Peyer's patch (tissue), 4 donors: ENCODE measurements at regions not wholly inside any gene's neighbourhood (a gene's known extent, or its start where the extent isn't known, plus 50 kb on each side); places are given as distances from the start of the nearest gene placed in this dataset.

Experiments
- POLR2A ChIP-seq, 2 donors: fragments of 450-650 bp; IDR thresholded peaks; one replicate each; pipeline ENCODE4 v1.5.1; 2017; ENCODE audit warnings: antibody characterized with exemption in 2 of 2, mild to moderate bottlenecking in 2 of 2, moderate library complexity in 2 of 2
- TF ChIP-seq, protein P1 (sequence below), 6 experiments: fragments of 450-650 bp in 4 of 6; fragments of 200-600 bp in 2 of 6; sonication (generic) in 1 of 6; IDR thresholded peaks; one replicate each; pipeline ENCODE4 v1.5.1; 2017 to 2019; ENCODE audit warnings: antibody characterized with exemption in 6 of 6, mild to moderate bottlenecking in 3 of 6, moderate library complexity in 1 of 6

DNA sequence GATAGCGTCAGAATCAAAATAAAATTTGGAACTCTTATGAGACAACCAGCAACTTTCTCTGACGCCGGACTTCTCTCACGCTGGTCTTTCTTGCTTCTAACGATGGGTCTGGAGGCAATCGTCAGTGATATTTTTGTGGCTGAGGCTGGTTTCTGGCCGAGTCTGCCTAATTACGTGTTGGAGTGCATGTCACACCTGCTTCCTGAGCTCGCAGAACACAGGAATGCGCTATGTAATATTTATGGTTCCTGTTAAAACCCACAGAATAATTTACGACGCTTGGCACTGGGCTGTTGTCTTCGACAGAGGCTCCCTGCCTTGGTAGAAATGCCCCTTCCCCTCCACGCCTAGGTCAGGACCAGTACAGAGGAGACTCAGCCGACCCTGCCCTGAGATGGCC is 64.9 kb downstream of the NPTX2 start:
- TF ChIP-seq, protein P1, sequence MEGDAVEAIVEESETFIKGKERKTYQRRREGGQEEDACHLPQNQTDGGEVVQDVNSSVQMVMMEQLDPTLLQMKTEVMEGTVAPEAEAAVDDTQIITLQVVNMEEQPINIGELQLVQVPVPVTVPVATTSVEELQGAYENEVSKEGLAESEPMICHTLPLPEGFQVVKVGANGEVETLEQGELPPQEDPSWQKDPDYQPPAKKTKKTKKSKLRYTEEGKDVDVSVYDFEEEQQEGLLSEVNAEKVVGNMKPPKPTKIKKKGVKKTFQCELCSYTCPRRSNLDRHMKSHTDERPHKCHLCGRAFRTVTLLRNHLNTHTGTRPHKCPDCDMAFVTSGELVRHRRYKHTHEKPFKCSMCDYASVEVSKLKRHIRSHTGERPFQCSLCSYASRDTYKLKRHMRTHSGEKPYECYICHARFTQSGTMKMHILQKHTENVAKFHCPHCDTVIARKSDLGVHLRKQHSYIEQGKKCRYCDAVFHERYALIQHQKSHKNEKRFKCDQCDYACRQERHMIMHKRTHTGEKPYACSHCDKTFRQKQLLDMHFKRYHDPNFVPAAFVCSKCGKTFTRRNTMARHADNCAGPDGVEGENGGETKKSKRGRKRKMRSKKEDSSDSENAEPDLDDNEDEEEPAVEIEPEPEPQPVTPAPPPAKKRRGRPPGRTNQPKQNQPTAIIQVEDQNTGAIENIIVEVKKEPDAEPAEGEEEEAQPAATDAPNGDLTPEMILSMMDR (IDR thresholded peaks at IDR 0.05): no peak
- TF ChIP-seq POLR2A (IDR thresholded peaks at IDR 0.05): no peak
